GM19468 (cell line): ENCODE measurements at regions not wholly inside any gene's neighbourhood (a gene's known extent, or its start where the extent isn't known, plus 50 kb on each side); places are given as distances from the start of the nearest gene placed in this dataset.
"Not testable (repeated sequence)": the region's sequence is repeated elsewhere in the genome, so short reads cannot be mapped to it uniquely, and the experiment has no call there.

Source experiments
- ATAC-seq: cut with Tn5 transposase; IDR thresholded peaks from one replicate; pipeline ENCODE4 v1.9.1; 2021; ENCODE audit warnings: mild to moderate bottlenecking, moderate library complexity, moderate number of reproducible peaks; ENCODE audit not compliant: unreplicated experiment; ENCODE audit errors: extremely low read depth

- ATAC-seq = not testable (repeated sequence)
Observed at GRCh38 chr4:4643743-4644142, 101.9 kb upstream of the STX18 start.

- no peak for ATAC-seq
Observed at GRCh38 chr4:4643306-4643705, 101.5 kb upstream of the STX18 start.

- ATAC-seq = no peak
Observed at GRCh38 chr4:4642496-4643000, 100.7 kb upstream of the STX18 start.

- ATAC-seq = no peak
Observed at GRCh38 chr4:4641661-4642495, 100.0 kb upstream of the STX18 start.

GRCh38 chr4:4641254-4641653, 99.4 kb upstream of the STX18 start:
- no peak for ATAC-seq

GRCh38 chr4:4640692-4641091, 98.8 kb upstream of the STX18 start:
- no peak for ATAC-seq

- no peak for ATAC-seq
Observed at GRCh38 chr4:4639370-4639769, 97.5 kb upstream of the STX18 start.

- peak; percentile 58 for ATAC-seq
Observed at GRCh38 chr4:4637710-4638109, 95.9 kb upstream of the STX18 start.

- no peak for ATAC-seq
Observed at GRCh38 chr4:4633431-4633830, 91.6 kb upstream of the STX18 start.

- peak; percentile 89 for ATAC-seq
Observed at GRCh38 chr4:4631150-4631549, 89.3 kb upstream of the STX18 start.

GRCh38 chr4:4627906-4628305, 86.1 kb upstream of the STX18 start:
- ATAC-seq = no peak

- no peak for ATAC-seq
Observed at GRCh38 chr4:4627111-4627510, 85.3 kb upstream of the STX18 start.

GRCh38 chr4:4625488-4625887, 83.6 kb upstream of the STX18 start:
- ATAC-seq = no peak

GRCh38 chr4:4624276-4624897, 82.5 kb upstream of the STX18 start:
- ATAC-seq = no peak

GRCh38 chr4:4619821-4620220, 78.0 kb upstream of the STX18 start:
- ATAC-seq = no peak

- no peak for ATAC-seq
Observed at GRCh38 chr4:4618847-4619246, 77.0 kb upstream of the STX18 start.

- no peak for ATAC-seq
Observed at GRCh38 chr4:4614925-4615678, 73.3 kb upstream of the STX18 start.

GRCh38 chr4:4613641-4614286, 71.9 kb upstream of the STX18 start:
- no peak for ATAC-seq

GRCh38 chr4:4613126-4613465, 71.2 kb upstream of the STX18 start:
- ATAC-seq = no peak

- no peak for ATAC-seq
Observed at GRCh38 chr4:4610672-4611071, 68.8 kb upstream of the STX18 start.
